GM12878 (cell line): ENCODE measurements at regions not wholly inside any gene's neighbourhood (a gene's known extent, or its start where the extent isn't known, plus 50 kb on each side); places are given as distances from the start of the nearest gene placed in this dataset.

Source experiments
- ATAC-seq: fragments of 200-7000 bp; cut with Tn5 transposase; 3 replicates; pipeline ENCODE4 v1.9.1; 2020; ENCODE audit warnings: mild to moderate bottlenecking, moderate library complexity
- BruUV-seq: library from RNA; stranded (reverse); fragments of 400-500 nt; replicated peaks from 2 replicates; lab custom pipeline; 2021; lab: Mats Ljungman, UMichigan
- CTCF ChIA-PET: fragments of 300-600 bp; sonication (Branson Sonifier 250); formaldehyde crosslinking; extraction: SDS; loops from one replicate; lab custom pipeline; 2021; ENCODE audit warnings: inconsistent platforms; lab: Yijun Ruan, JAX
- POLR2A ChIA-PET: fragments of 350-600 bp; formaldehyde crosslinking; extraction: SDS; loops from one replicate; lab custom pipeline; 2021; ENCODE audit warnings: inconsistent platforms; lab: Charles Lee
- RAD21 ChIA-PET: fragments of 300-600 bp; sonication (Branson Sonifier 250); formaldehyde crosslinking; loops from one replicate; lab custom pipeline; 2023; ENCODE audit warnings: antibody characterized with exemption; ENCODE audit not compliant: unreplicated experiment; lab: Charles Lee
- SMC1A ChIA-PET: fragments of 300-600 bp; sonication (Branson Sonifier 250); formaldehyde crosslinking; loops from one replicate; lab custom pipeline; 2023; ENCODE audit not compliant: unreplicated experiment, uncharacterized antibody; lab: Charles Lee
- DNase-seq: peaks from one replicate; pipeline ENCODE4 v3.0.0-alpha.2; 2011; ENCODE audit warnings: low read depth, low spot score
- FAIRE-seq: peaks from 3 replicates; lab custom pipeline; 2011; peaks lifted over from hg19 to GRCh38; lab: Jason Lieb, UNC
- H2AFZ ChIP-seq: 2 replicates; pipeline ENCODE4 v1.6.0; 2011; ENCODE audit warnings: low read depth, low read length, control low read depth; ENCODE audit not compliant: control insufficient read depth
- H3K27ac ChIP-seq: 2 replicates; pipeline ENCODE4 v1.5.1; 2011; ENCODE audit warnings: control low read depth; ENCODE audit not compliant: control insufficient read depth, insufficient read depth
- H3K27me3 ChIP-seq, 2 experiments: replicated peaks in 1 of 2; 2 replicates each; pipeline versions ENCODE4 v1.6.0 to v1.6.1; 2011; ENCODE audit warnings: low read length in 1 of 2; ENCODE audit not compliant: control insufficient read depth in 2 of 2, insufficient read depth in 2 of 2
- H3K36me3 ChIP-seq, 2 experiments: 2 replicates each; pipeline ENCODE4 v1.5.1; 2011; ENCODE audit warnings: low read length in 1 of 2; ENCODE audit not compliant: control insufficient read depth in 2 of 2, insufficient read depth in 2 of 2
- H3K4me1 ChIP-seq: 2 replicates; pipeline ENCODE4 v1.6.1; 2011; ENCODE audit warnings: mild to moderate bottlenecking, low read length, moderate library complexity, mixed read lengths; ENCODE audit not compliant: control insufficient read depth, insufficient read depth
- H3K4me2 ChIP-seq: 2 replicates; pipeline ENCODE4 v1.6.0; 2011; ENCODE audit warnings: control low read depth; ENCODE audit not compliant: control insufficient read depth, insufficient read depth
- H3K4me3 ChIP-seq: fragments of 200-600 bp; sonication (generic); 2 replicates; pipeline ENCODE4 v1.5.1; 2016
- H3K79me2 ChIP-seq: 2 replicates; pipeline ENCODE4 v1.6.0; 2011; ENCODE audit warnings: low read length; ENCODE audit not compliant: control insufficient read depth, insufficient read depth
- H3K9ac ChIP-seq: 2 replicates; pipeline ENCODE4 v1.8.0; 2011; ENCODE audit warnings: low read length, control low read depth, mixed read lengths; ENCODE audit not compliant: control insufficient read depth, insufficient read depth
- H3K9me3 ChIP-seq: replicated peaks from 3 replicates; pipeline ENCODE4 v1.5.1; 2011; ENCODE audit warnings: mild to moderate bottlenecking, low read length; ENCODE audit not compliant: control insufficient read depth, insufficient read depth
- H4K20me1 ChIP-seq: 2 replicates; pipeline ENCODE4 v1.6.0; 2011; ENCODE audit not compliant: control insufficient read depth, insufficient read depth
- CEBPB ChIP-seq, 2 experiments: fragments of 150-350 bp in 1 of 2; IDR thresholded peaks; 2 replicates each; pipeline ENCODE4 v1.6.1; 2012 to 2014; ENCODE audit warnings: low read depth in 2 of 2, low read length in 2 of 2, borderline replicate concordance in 1 of 2, inconsistent platforms in 1 of 2
- ELK1 ChIP-seq: IDR thresholded peaks from 2 replicates; pipeline ENCODE4 v1.6.1; 2012; ENCODE audit warnings: low read depth, low read length, improper control_type of control experiment
- EZH2 ChIP-seq: IDR thresholded peaks from 2 replicates; pipeline ENCODE4 v1.6.1; 2012; ENCODE audit warnings: low read depth, mild to moderate bottlenecking, control low read depth, inconsistent platforms, low read length, borderline replicate concordance; ENCODE audit not compliant: control insufficient read depth
- HCFC1 ChIP-seq: fragments of 150-350 bp; IDR thresholded peaks from 2 replicates; pipeline ENCODE4 v1.6.1; 2014; ENCODE audit warnings: low read length
- HDAC6 ChIP-seq: fragments of 200-600 bp; sonication (generic); IDR thresholded peaks from one replicate; pipeline ENCODE4 v1.8.0; 2017; ENCODE audit warnings: antibody characterized with exemption; ENCODE audit not compliant: unreplicated experiment
- HDGF ChIP-seq: fragments of 450-650 bp; IDR thresholded peaks from 2 replicates; pipeline ENCODE4 v1.6.1; 2016; ENCODE audit warnings: antibody characterized with exemption
- KLF5 ChIP-seq: fragments of 450-650 bp; IDR thresholded peaks from 2 replicates; pipeline ENCODE4 v1.6.1; 2014; ENCODE audit warnings: mild to moderate bottlenecking; ENCODE audit not compliant: partially characterized antibody
- NR2C2 ChIP-seq: IDR thresholded peaks from 2 replicates; pipeline ENCODE4 v1.6.1; 2011; ENCODE audit warnings: borderline replicate concordance, low read depth; ENCODE audit not compliant: control insufficient read depth, insufficient read length
- PBX3 ChIP-seq: IDR thresholded peaks from 2 replicates; pipeline ENCODE4 v1.6.1; 2011; ENCODE audit warnings: mild to moderate bottlenecking, low read depth, low read length, moderate library complexity; ENCODE audit not compliant: insufficient replicate concordance
- RAD51 ChIP-seq: fragments of 450-650 bp; IDR thresholded peaks from 2 replicates; pipeline ENCODE4 v1.6.1; 2016; ENCODE audit warnings: moderate library complexity, mild to moderate bottlenecking, inconsistent platforms
- RCOR1 ChIP-seq: conservative IDR thresholded peaks from 2 replicates; pipeline ENCODE4 v1.6.1; 2012; ENCODE audit warnings: low read depth, low read length, improper control_type of control experiment
- RELA ChIP-seq: fragments of 450-650 bp; IDR thresholded peaks from 2 replicates; pipeline ENCODE4 v1.8.0; 2014; ENCODE audit warnings: borderline replicate concordance; ENCODE audit not compliant: partially characterized antibody
- SMC3 ChIP-seq: IDR thresholded peaks from 2 replicates; pipeline ENCODE4 v1.6.1; 2011; ENCODE audit warnings: low read length, improper control_type of control experiment, borderline replicate concordance
- TAF1 ChIP-seq: IDR thresholded peaks from 2 replicates; pipeline ENCODE4 v1.6.1; 2011; ENCODE audit warnings: mild to moderate bottlenecking, low read depth, low read length, borderline replicate concordance
- TCF3 ChIP-seq: IDR thresholded peaks from 2 replicates; pipeline ENCODE4 v1.6.1; 2012; ENCODE audit warnings: low read depth, mild to moderate bottlenecking, low read length, borderline replicate concordance; ENCODE audit not compliant: insufficient read depth
- ZNF24 ChIP-seq: fragments of 450-650 bp; IDR thresholded peaks from 2 replicates; pipeline ENCODE4 v1.6.1; 2017; ENCODE audit warnings: antibody characterized with exemption, mild to moderate bottlenecking
- whole genome bisulfite sequencing: methylation state at CpG from one replicate; pipeline ENCODE4 v1.1.6; 2016; ENCODE audit warnings: low lambda C conversion rate; ENCODE audit not compliant: insufficient replicate concordance, insufficient coverage; ENCODE audit errors: missing lambda C conversion rate; 5-methylcytosine and 5-hydroxymethylcytosine counted together
- in situ Hi-C: fragments of 300-500 bp; cut with MboI; formaldehyde crosslinking; loops from 9 replicates; pipeline ENCODE4 v1.14.3; 2018; ENCODE audit warnings: mixed read lengths
- intact Hi-C: fragments of 100-400 bp; cut with micrococcal nuclease; formaldehyde crosslinking; loops from one replicate; pipeline ENCODE4 v1.14.2; 2022; ENCODE audit not compliant: unreplicated experiment
- TF ChIP-seq, protein P1 (sequence below): fragments of 450-650 bp; IDR thresholded peaks from 2 replicates; pipeline ENCODE4 v1.6.1; 2017; ENCODE audit warnings: mild to moderate bottlenecking, moderate library complexity

- Histone ChIP-seq H3K27ac (no peak overlapping the region), H2AFZ (no peak overlapping the region), H3K4me1 (no peaks in the 10 kb centered on the region), H4K20me1 (no peaks in the 10 kb centered on the region), H3K4me2 (no peak overlapping the region), H3K27me3 (no peaks in the 10 kb centered on the region; a peak in 3 of 4 replicates), H3K4me3 (no peak overlapping the region), H3K79me2 (no peaks in the 10 kb centered on the region), H3K36me3 (no peaks in the 10 kb centered on the region), H3K9me3 (no peaks in the 10 kb centered on the region), H3K9ac (no peak overlapping the region)
- no peak for FAIRE-seq
- 0% methylated on average over 3 of the region's 3 CpGs for WGBS
- no peak for DNase-seq
- ChIA-PET CTCF (no interaction called here), POLR2A (no interaction called here), RAD21 (no interaction called here), SMC1A (no interaction called here)
- TF ChIP-seq RAD51 (no peak), ELK1 (no peak), RCOR1 (no peak), TCF3 (no peak), EZH2 (no peak), RELA (no peak), NR2C2 (no peak), HDAC6 (no peak), ZNF24 (no peak), CEBPB (IDR thresholded peaks at IDR 0.05; ENCODE audit: borderline replicate concordance in 1 of 2, low read depth in 2 of 2, low read length in 2 of 2) (no peak), TAF1 (no peak), HDGF (no peak), SMC3 (no peak), HCFC1 (no peak), PBX3 (no peak), KLF5 (no peak)
- TF ChIP-seq, protein P1, sequence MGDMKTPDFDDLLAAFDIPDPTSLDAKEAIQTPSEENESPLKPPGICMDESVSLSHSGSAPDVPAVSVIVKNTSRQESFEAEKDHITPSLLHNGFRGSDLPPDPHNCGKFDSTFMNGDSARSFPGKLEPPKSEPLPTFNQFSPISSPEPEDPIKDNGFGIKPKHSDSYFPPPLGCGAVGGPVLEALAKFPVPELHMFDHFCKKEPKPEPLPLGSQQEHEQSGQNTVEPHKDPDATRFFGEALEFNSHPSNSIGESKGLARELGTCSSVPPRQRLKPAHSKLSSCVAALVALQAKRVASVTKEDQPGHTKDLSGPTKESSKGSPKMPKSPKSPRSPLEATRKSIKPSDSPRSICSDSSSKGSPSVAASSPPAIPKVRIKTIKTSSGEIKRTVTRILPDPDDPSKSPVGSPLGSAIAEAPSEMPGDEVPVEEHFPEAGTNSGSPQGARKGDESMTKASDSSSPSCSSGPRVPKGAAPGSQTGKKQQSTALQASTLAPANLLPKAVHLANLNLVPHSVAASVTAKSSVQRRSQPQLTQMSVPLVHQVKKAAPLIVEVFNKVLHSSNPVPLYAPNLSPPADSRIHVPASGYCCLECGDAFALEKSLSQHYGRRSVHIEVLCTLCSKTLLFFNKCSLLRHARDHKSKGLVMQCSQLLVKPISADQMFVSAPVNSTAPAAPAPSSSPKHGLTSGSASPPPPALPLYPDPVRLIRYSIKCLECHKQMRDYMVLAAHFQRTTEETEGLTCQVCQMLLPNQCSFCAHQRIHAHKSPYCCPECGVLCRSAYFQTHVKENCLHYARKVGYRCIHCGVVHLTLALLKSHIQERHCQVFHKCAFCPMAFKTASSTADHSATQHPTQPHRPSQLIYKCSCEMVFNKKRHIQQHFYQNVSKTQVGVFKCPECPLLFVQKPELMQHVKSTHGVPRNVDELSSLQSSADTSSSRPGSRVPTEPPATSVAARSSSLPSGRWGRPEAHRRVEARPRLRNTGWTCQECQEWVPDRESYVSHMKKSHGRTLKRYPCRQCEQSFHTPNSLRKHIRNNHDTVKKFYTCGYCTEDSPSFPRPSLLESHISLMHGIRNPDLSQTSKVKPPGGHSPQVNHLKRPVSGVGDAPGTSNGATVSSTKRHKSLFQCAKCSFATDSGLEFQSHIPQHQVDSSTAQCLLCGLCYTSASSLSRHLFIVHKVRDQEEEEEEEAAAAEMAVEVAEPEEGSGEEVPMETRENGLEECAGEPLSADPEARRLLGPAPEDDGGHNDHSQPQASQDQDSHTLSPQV = no peak
- in situ Hi-C loops = no loop called here
- intact Hi-C loops = no loop called here
- no TSS peak for BruUV-seq
- no peak for ATAC-seq
Measured at GRCh38 chr10:78459639-78460037, 426.0 kb downstream of the RPS24 start.
